Ovary (tissue), 7 donors: ENCODE measurements at regions not wholly inside any gene's neighbourhood (a gene's known extent, or its start where the extent isn't known, plus 50 kb on each side); places are given as distances from the start of the nearest gene placed in this dataset.

Experiments
- DNase-seq, 5 donors: peaks; one replicate each; pipeline ENCODE4 v3.0.0-alpha.2; 2019 to 2020
- H3K27ac ChIP-seq, 2 donors: fragments of 200-600 bp; one replicate each; pipeline versions ENCODE4 v1.5.1 to v1.8.0; 2019 to 2022
- H3K27me3 ChIP-seq: fragments of 200-600 bp; one replicate; pipeline ENCODE4 v1.8.0; 2022
- H3K36me3 ChIP-seq: fragments of 200-600 bp; sonication (generic); one replicate; pipeline ENCODE4 v1.5.1; 2019
- H3K4me1 ChIP-seq: one replicate; pipeline ENCODE4 v1.8.1; 2013; ENCODE audit warnings: mild to moderate bottlenecking, moderate library complexity; ENCODE audit not compliant: insufficient read depth
- H3K4me3 ChIP-seq: fragments of 200-600 bp; sonication (generic); one replicate; pipeline ENCODE4 v1.5.1; 2017
- H3K9me3 ChIP-seq, 2 donors: fragments of 200-600 bp in 1 of 2; sonication (generic) in 1 of 2; one replicate each; pipeline versions ENCODE4 v1.5.1 to v1.8.1; 2013 to 2019; ENCODE audit warnings: mild to moderate bottlenecking in 1 of 2, moderate library complexity in 1 of 2
- CTCF ChIP-seq, 3 donors: fragments of 450-650 bp in 2 of 3; fragments of 200-600 bp in 1 of 3; IDR thresholded peaks; one replicate each; pipeline versions ENCODE4 v1.5.1 to v1.8.0; 2016 to 2022; ENCODE audit warnings: antibody characterized with exemption in 3 of 3, mild to moderate bottlenecking in 1 of 3
- EP300 ChIP-seq: sonication (generic); formaldehyde crosslinking; IDR thresholded peaks from one replicate; pipeline ENCODE4 v1.6.1; 2017; ENCODE audit warnings: antibody characterized with exemption
- POLR2A ChIP-seq: fragments of 450-650 bp; IDR thresholded peaks from one replicate; pipeline ENCODE4 v1.6.1; 2017; ENCODE audit warnings: antibody characterized with exemption, mild to moderate bottlenecking, moderate library complexity
- WGBS, 3 donors: extraction: QIAGEN DNeasy Blood & Tissue Kit in 1 of 3; methylation state at CpG; one replicate each; pipeline versions ENCODE4 v1.1.5 to v1.1.7; 2013 to 2017; 5-methylcytosine and 5-hydroxymethylcytosine counted together
- intact Hi-C, 4 donors: fragments of 100-400 bp; cut with DNase I; formaldehyde crosslinking; loops; one replicate each; pipeline versions ENCODE4 v1.11.0 to v1.15.1; 2022 to 2023
- donor health status: DM: no; HTN: no; CAD: no; lungs with moderate emphysema.
- donor health status: DM: no; HTN: no; CAD: no.
- donor health status: Bipolar disorder and iron deficiency.
- donor health status: DM: no; HTN: no; CAD: no.
- donor health status: DM: yes; HTN: yes; CAD: no.

GRCh38 chr12:84696281-84696680 is 216.3 kb downstream of the SLC6A15 start:
- no peak overlapping the region for H3K27ac ChIP-seq
- no peak for DNase-seq
- intact Hi-C loops = no loop called here
- no peak overlapping the region for H3K4me3 ChIP-seq
- no peaks in the 10 kb centered on the region for H3K4me1 ChIP-seq
- no peaks in the 10 kb centered on the region for H3K9me3 ChIP-seq
- H3K36me3 ChIP-seq = no peaks in the 10 kb centered on the region
- WGBS, 3 donors = 27 to 40% (median 29%) methylated on average over 2 of the region's 2 CpGs
- no peaks in the 10 kb centered on the region for H3K27me3 ChIP-seq
- no peak for TF ChIP-seq EP300
- TF ChIP-seq POLR2A = no peak
- no peak for TF ChIP-seq CTCF (IDR thresholded peaks at IDR 0.05)

DNA sequence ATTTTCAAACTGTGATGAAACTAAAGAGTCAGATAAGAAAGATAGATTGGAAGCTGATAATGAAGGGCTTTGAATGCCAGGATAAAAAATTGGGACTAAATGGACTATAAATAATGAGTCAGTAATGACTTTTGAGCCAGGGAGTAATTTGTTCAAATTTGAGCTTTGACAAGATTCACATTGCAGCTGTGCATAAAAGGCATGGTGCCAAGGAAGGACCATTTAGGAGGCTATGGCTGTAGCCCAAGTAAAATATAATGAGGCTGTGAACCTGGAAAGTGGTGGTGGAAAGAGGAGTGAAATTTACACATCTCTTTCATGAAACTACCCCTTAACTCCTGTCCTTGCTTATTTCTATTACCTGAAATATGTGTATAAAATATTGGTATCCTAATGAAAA is 218.5 kb downstream of the SLC6A15 start:
- H3K27me3 ChIP-seq = no peaks in the 10 kb centered on the region
- no peak overlapping the region for H3K4me3 ChIP-seq
- no peaks in the 10 kb centered on the region for H3K36me3 ChIP-seq
- no peak for DNase-seq
- TF ChIP-seq POLR2A = no peak
- no peak for TF ChIP-seq CTCF (IDR thresholded peaks at IDR 0.05)
- no peak for TF ChIP-seq EP300
- H3K27ac ChIP-seq = no peak overlapping the region
- H3K9me3 ChIP-seq = no peaks in the 10 kb centered on the region
- intact Hi-C loops = no loop called here
- H3K4me1 ChIP-seq = no peaks in the 10 kb centered on the region

- DNase-seq = no peak
- TF ChIP-seq CTCF (IDR thresholded peaks at IDR 0.05) (no peak), EP300 (no peak), POLR2A (no peak)
- Histone ChIP-seq H3K27ac (no peak overlapping the region), H3K36me3 (no peaks in the 10 kb centered on the region), H3K9me3 (no peaks in the 10 kb centered on the region), H3K4me1 (no peaks in the 10 kb centered on the region), H3K4me3 (no peak overlapping the region), H3K27me3 (no peaks in the 10 kb centered on the region)
- intact Hi-C loops = no loop called here
These were observed 220.5 kb downstream of the SLC6A15 start for GRCh38 chr12:84692071-84692470.

GRCh38 chr12:84691266-84691665 is 221.3 kb downstream of the SLC6A15 start:
- 11 to 25% (median 17%) methylated on average over 1 of the region's 1 CpG for WGBS, 3 donors
- H3K27me3 ChIP-seq = no peaks in the 10 kb centered on the region
- H3K36me3 ChIP-seq = no peaks in the 10 kb centered on the region
- no peak overlapping the region for H3K27ac ChIP-seq
- no peak overlapping the region for H3K4me3 ChIP-seq
- no peak for DNase-seq
- H3K4me1 ChIP-seq = no peaks in the 10 kb centered on the region
- TF ChIP-seq CTCF (IDR thresholded peaks at IDR 0.05) = no peak
- no peak for TF ChIP-seq EP300
- TF ChIP-seq POLR2A = no peak
- H3K9me3 ChIP-seq = no peaks in the 10 kb centered on the region
- intact Hi-C loops = no loop called here

DNA sequence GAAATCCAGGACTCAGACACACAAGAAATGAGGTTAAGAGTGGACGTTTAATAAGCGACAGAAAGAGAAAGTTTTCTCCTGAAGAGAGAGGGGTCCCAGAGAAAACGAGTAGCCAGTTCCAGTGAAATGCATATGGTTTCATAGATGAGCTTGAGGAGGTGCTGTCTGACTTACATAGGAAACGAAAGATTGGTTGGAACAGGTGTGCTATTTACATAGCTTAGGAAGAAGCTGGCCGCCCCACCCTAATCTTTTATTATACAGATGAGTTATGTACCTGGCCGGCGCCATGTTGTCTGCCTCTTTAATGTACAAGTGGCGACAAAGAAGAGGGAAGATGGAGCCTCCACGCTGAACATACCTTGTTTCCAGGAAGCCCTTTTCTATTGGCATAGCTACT is 223.0 kb downstream of the SLC6A15 start:
- intact Hi-C loops = no loop called here
- no peaks in the 10 kb centered on the region for H3K36me3 ChIP-seq
- DNase-seq = no peak
- no peaks in the 10 kb centered on the region for H3K4me1 ChIP-seq
- H3K27me3 ChIP-seq = no peaks in the 10 kb centered on the region
- H3K27ac ChIP-seq = no peak overlapping the region
- no peak for TF ChIP-seq CTCF (IDR thresholded peaks at IDR 0.05)
- TF ChIP-seq EP300 = no peak
- TF ChIP-seq POLR2A = no peak
- no peaks in the 10 kb centered on the region for H3K9me3 ChIP-seq
- H3K4me3 ChIP-seq = no peak overlapping the region
- WGBS, 3 donors = 70 to 79% (median 73%) methylated on average over 9 of the region's 9 CpGs
